ENCODE measurements at regions not wholly inside any gene's neighbourhood (a gene's known extent, or its start where the extent isn't known, plus 50 kb on each side); places are given as distances from the start of the nearest gene placed in this dataset.

DNA sequence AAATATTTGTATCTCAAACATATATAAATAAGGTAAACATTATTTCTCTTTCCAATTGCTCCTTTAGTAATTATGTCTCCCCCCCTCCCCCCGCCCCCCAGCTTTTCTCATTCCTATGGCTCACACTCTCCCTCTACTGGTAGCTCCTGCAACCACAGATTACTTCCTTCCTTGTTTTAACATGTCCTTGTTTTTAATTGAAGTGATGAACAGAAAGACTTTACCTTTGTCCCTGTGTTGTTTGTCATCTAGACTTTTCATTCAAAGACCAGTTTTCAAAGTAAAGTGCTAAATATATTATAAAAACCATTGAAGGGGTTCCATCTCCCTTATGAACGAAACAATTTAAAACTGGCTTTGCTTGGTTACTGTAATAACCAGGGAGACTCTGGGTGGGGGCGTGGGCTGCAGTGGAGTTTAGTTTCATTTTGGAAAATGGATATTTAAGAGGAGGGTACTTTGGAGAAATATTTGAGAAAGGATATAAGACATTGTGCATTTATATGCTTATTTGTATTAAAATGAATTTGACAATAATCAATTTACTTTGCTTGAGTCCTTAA, 352.9 kb downstream of the RAPGEF2 start:
- Histone ChIP-seq H3K27ac (no peak overlapping the region), H3K4me1 (peaks cover 0 to 3% of the 10 kb centered on the region in 2 donors), H3K9me3 (no peaks in the 10 kb centered on the region), H3K36me3 (no peaks in the 10 kb centered on the region), H3K27me3 (no peaks in the 10 kb centered on the region), H3K4me3 (no peak overlapping the region)
- no peak for DNase-seq (ENCODE audit: low spot score in 2 of 2)
- intact Hi-C loops (cut with DNase I) = no loop called here
- TF ChIP-seq, protein P1, sequence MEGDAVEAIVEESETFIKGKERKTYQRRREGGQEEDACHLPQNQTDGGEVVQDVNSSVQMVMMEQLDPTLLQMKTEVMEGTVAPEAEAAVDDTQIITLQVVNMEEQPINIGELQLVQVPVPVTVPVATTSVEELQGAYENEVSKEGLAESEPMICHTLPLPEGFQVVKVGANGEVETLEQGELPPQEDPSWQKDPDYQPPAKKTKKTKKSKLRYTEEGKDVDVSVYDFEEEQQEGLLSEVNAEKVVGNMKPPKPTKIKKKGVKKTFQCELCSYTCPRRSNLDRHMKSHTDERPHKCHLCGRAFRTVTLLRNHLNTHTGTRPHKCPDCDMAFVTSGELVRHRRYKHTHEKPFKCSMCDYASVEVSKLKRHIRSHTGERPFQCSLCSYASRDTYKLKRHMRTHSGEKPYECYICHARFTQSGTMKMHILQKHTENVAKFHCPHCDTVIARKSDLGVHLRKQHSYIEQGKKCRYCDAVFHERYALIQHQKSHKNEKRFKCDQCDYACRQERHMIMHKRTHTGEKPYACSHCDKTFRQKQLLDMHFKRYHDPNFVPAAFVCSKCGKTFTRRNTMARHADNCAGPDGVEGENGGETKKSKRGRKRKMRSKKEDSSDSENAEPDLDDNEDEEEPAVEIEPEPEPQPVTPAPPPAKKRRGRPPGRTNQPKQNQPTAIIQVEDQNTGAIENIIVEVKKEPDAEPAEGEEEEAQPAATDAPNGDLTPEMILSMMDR (IDR thresholded peaks at IDR 0.05) = peak in 2 of 3 experiments; percentile 56 to 62

DNA sequence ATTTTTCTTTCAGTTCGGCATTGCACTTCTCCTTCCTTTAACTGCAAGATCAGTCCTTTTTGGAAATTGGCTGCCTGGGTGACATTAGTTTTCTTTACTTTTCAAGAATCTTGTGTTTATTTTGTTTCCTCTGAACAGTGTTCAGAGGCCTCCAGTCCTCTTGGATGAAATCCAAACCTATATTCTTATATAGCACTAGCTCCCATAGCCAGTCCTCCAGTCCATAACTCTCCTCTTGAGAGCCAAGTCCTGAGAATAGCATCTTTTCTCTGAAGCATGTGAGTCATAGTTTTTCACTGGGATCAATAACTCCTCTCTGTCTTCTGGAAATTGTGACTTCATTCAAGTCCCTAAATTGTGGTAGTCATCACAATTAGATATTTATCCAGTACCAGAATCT, 357.5 kb downstream of the RAPGEF2 start:
- no peak overlapping the region for H3K27ac ChIP-seq
- TF ChIP-seq, protein P1 (IDR thresholded peaks at IDR 0.05) = no peak
- peaks cover 0 to 3% of the 10 kb centered on the region in 2 donors for H3K4me1 ChIP-seq
- no peaks in the 10 kb centered on the region for H3K27me3 ChIP-seq
- DNase-seq (ENCODE audit: low spot score in 2 of 2) = no peak
- no peaks in the 10 kb centered on the region for H3K36me3 ChIP-seq
- H3K9me3 ChIP-seq = peaks cover 0 to 18% of the 10 kb centered on the region in 2 donors
- intact Hi-C loops (cut with DNase I) = no loop called here
- no peak overlapping the region for H3K4me3 ChIP-seq

DNA sequence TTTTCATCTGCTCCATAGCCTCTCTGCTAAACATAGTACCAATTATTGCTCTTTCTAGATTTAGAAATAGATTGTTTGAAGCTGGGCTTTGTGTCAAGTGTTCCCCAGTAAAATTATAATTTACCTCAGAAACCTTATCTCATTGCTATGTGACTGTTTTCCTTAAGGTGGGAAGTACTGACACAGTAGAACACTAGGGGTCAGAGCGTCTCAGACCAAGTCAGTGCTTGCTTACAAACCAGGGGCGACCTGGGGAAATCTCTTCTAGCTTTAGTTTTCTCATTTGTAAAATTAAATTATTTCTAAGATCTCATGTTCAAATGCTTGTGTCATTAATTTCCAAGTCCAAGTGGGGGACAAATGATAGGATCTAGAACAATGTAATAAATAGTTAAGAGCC, 360.4 kb downstream of the RAPGEF2 start:
- TF ChIP-seq, protein P1 (IDR thresholded peaks at IDR 0.05) = no peak
- intact Hi-C loops (cut with DNase I) = no loop called here
- DNase-seq (ENCODE audit: low spot score in 2 of 2) = no peak
- Histone ChIP-seq H3K9me3 (peaks cover 0 to 18% of the 10 kb centered on the region in 2 donors), H3K27me3 (no peaks in the 10 kb centered on the region), H3K36me3 (no peaks in the 10 kb centered on the region), H3K4me1 (no peaks in the 10 kb centered on the region), H3K4me3 (no peak overlapping the region), H3K27ac (no peak overlapping the region)

DNA sequence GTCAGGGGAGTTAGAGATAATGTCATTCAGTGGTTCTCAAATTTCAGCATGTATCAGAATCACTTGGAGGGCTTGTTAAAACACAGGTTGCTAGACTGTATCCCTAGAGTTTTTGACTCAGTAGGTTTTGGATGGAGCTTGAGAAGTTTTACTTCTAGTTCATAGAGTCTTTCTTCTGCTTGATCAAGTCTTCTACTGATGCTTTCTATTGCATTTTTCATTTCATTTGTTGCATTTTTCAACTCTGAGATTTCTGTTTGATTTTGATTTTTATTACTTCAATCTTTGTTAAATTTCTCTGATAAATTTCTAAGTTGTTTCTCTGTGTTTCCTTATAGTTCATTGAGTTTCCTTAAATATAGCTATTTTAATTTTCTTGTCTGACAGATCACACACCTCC, 361.4 kb downstream of the RAPGEF2 start:
- no peak for DNase-seq (ENCODE audit: low spot score in 2 of 2)
- intact Hi-C loops (cut with DNase I) = no loop called here
- Histone ChIP-seq H3K4me3 (no peak overlapping the region), H3K27me3 (no peaks in the 10 kb centered on the region), H3K9me3 (peaks cover 0 to 18% of the 10 kb centered on the region in 2 donors), H3K27ac (no peak overlapping the region), H3K4me1 (no peaks in the 10 kb centered on the region), H3K36me3 (no peaks in the 10 kb centered on the region)
- TF ChIP-seq, protein P1 (IDR thresholded peaks at IDR 0.05) = no peak

DNA sequence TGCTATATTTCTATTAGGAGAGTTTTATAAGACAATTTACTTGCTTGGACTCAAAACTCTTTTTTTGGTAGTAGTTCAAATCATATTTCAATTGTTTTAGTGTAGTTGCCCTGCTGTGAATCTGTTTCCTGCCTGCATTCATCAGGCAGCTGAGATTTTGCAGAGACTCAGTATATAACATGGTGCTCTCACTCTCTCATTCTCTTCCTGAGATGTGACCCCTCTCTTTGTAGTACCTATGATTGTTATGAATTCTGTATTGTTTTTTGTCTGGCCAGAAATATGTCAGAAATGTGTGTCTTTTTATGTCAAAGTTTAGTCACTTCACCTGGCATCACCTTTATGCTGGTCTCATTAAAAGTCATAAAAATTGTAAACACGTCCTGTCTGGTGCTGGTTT, 374.0 kb downstream of the RAPGEF2 start:
- H3K27ac ChIP-seq = no peak overlapping the region

More for the DNA sequence above, 374.0 kb downstream of the RAPGEF2 start:
- intact Hi-C loops (cut with DNase I) = no loop called here
- Histone ChIP-seq H3K4me1 (no peaks in the 10 kb centered on the region), H3K4me3 (no peak overlapping the region), H3K36me3 (no peaks in the 10 kb centered on the region), H3K27me3 (no peaks in the 10 kb centered on the region), H3K9me3 (no peaks in the 10 kb centered on the region)
- no peak for DNase-seq (ENCODE audit: low spot score in 2 of 2)
- TF ChIP-seq, protein P1 (IDR thresholded peaks at IDR 0.05) = no peak

Data from ascending aorta (tissue), 2 donors.